ENCODE measurements at regions not wholly inside any gene's neighbourhood (a gene's known extent, or its start where the extent isn't known, plus 50 kb on each side); places are given as distances from the start of the nearest gene placed in this dataset.

DNA sequence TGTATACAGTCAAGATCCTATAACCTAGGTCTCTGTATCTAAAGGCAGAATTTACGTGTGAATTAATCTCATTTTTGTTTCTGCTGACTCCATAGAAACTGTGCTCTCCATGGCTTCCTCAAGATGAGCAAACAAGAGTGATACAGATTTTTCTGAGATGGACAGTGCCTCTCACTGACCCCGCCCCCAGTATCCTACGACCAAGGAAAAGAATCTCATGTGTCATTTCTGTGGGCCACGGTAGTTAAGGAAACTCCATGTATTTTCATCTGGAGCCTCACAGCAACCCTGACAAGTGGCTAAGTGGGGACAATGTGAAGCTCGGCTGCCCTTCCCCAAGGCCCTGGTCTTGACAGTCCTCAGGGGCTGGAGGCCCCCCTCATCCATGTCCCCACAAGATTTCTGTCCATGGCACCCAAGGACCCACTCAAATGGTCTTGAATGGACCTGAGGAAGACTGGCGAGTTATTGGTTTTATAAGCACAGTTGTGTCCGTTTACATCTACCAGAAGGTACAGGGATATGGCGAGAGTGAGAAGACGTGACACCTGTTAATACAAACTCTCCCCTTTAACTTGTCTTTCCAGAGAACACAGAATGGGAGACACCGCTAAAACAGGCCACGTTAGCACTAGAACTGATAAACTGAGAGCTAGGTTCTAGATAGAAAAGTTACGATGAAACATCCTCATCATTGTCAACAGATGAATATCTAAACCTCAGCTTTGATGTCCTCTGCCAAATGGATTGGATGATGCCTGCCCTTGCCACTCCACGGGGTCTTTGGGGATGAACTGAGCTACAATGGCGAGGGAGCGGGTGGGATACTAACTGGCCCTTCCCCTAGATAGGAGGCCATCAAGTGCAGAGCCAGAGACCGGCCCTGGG is 108.4 kb upstream of the EGLN3 start:
- no peak for TF ChIP-seq POLR2A (IDR thresholded peaks at IDR 0.05; ENCODE audit: low read depth, low read length)
- TF ChIP-seq POLR2AphosphoS5 (IDR thresholded peaks at IDR 0.05; ENCODE audit: low read depth, low read length) = no peak
- no peak for TF ChIP-seq TAF1 (IDR thresholded peaks at IDR 0.05; ENCODE audit: borderline replicate concordance, low read depth, low read length)

All from GM12892 (cell line).